Uterus (tissue), 2 donors: ENCODE measurements at regions not wholly inside any gene's neighbourhood (a gene's known extent, or its start where the extent isn't known, plus 50 kb on each side); places are given as distances from the start of the nearest gene placed in this dataset.

Experiments used
- POLR2A ChIP-seq, 2 donors: fragments of 450-650 bp; IDR thresholded peaks; one replicate each; pipeline ENCODE4 v1.6.1; 2016; ENCODE audit warnings: antibody characterized with exemption in 2 of 2, mild to moderate bottlenecking in 1 of 2, moderate library complexity in 1 of 2
- TF ChIP-seq, protein P1 (sequence below), 4 experiments: fragments of 200-600 bp in 2 of 4; fragments of 450-650 bp in 2 of 4; sonication (generic) in 2 of 4; IDR thresholded peaks; one replicate each; pipeline ENCODE4 v1.5.1; 2016 to 2019; ENCODE audit warnings: antibody characterized with exemption in 4 of 4, mild to moderate bottlenecking in 2 of 4, moderate library complexity in 1 of 4

DNA sequence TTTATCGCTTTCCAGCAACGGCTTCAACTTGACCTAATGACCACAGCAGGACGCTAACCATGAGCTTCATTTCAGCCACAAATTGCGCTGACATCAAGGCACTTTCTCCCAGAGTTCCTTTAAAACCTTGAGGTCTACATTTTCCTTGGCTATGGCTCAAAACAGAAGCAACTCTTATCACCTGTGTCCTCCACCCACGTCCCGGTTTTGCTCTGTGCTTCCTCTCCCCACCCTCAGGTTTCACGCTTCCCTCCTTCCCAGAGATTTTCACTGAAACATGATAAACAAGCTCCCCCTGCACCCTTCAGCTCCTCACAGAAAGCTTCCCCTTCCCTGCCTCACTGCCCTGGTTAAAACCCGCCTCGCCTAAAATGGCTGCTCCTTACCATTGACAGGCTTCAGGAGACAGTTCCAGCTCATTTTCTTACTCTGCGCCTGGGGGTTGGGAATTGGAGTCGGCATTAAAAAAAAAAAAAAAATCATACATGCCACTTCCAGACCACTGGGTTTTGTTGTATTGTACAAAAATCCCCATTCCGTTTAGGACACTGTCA is 229.5 kb downstream of the UBE3D start:
- no peak for TF ChIP-seq POLR2A (IDR thresholded peaks at IDR 0.05)
- TF ChIP-seq, protein P1, sequence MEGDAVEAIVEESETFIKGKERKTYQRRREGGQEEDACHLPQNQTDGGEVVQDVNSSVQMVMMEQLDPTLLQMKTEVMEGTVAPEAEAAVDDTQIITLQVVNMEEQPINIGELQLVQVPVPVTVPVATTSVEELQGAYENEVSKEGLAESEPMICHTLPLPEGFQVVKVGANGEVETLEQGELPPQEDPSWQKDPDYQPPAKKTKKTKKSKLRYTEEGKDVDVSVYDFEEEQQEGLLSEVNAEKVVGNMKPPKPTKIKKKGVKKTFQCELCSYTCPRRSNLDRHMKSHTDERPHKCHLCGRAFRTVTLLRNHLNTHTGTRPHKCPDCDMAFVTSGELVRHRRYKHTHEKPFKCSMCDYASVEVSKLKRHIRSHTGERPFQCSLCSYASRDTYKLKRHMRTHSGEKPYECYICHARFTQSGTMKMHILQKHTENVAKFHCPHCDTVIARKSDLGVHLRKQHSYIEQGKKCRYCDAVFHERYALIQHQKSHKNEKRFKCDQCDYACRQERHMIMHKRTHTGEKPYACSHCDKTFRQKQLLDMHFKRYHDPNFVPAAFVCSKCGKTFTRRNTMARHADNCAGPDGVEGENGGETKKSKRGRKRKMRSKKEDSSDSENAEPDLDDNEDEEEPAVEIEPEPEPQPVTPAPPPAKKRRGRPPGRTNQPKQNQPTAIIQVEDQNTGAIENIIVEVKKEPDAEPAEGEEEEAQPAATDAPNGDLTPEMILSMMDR (IDR thresholded peaks at IDR 0.05): no peak
